NOMO-1 treated with dmso at 0.1 percent for 144 hours (cell line): ENCODE measurements at regions not wholly inside any gene's neighbourhood (a gene's known extent, or its start where the extent isn't known, plus 50 kb on each side); places are given as distances from the start of the nearest gene placed in this dataset.
A peak's percentile ranks its signal among the peaks of the same experiment; 100 is the strongest.

Experiments used
- DNase-seq: peaks from one replicate; lab custom pipeline; 2025; ENCODE audit not compliant: unreplicated experiment; lab: John Stamatoyannopoulos, UW

- no peak for DNase-seq
These were observed 191.9 kb downstream of the URB2 start for GRCh38 chr1:229817936-229818335.

- no peak for DNase-seq
These were observed 193.0 kb downstream of the URB2 start for GRCh38 chr1:229819091-229819490.

DNA sequence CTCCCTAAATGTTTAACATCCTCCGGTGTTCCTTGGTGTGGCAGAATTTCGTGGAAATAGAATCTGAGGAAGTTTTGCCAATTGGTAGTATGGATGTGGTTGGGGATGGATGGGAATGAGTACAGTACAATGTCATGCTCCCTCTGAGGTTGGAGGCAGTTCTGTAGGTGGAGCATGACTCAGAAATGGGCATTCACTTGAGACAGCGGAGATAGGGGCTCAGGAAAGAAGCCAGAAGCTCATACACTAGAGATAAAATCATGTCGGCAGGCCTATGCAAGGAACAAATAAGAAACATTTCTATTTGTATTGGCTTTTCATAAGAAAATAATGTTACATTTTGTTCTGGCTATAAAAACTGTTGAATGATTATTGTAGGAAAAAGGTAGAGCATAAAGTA lies 196.0 kb downstream of the URB2 start:
- DNase-seq, result no peak

DNA sequence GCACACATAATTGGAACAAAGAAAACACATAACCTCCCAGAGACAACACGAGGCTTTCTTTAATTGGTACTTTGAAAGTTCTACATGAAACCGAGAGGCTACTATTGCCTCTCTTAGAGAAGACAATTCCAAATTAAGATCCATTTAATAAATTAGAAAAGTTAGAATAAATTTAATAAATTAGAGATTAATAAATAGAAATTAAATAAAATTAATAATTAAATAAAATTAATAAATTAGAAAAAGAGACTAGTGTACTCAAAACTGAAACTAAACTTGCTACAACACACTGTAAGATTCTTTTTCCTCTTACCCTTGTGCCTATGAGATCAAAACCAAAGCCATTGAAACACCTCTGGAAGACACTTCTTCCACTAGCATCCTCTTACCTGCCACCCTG lies 199.0 kb downstream of the URB2 start:
- no peak for DNase-seq

DNA sequence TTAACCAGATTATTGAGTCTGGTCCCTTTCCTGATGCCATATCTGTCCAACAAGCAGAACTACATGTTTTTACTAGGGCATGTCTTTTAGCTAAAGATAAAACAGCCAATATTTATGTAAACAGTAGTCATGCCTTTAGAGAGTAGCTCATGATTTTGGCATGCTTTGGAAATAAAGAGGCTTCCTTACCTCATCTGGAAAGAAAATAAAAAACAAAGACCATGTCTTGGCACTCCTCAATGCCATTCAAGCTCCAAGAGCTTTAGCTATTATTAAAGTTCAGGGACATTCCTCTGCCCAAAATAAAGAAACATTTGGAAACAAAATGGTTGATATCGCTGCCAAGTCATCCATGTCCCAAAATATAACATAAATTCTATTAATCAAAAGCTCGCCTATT lies 202.4 kb downstream of the URB2 start:
- no peak for DNase-seq

DNA sequence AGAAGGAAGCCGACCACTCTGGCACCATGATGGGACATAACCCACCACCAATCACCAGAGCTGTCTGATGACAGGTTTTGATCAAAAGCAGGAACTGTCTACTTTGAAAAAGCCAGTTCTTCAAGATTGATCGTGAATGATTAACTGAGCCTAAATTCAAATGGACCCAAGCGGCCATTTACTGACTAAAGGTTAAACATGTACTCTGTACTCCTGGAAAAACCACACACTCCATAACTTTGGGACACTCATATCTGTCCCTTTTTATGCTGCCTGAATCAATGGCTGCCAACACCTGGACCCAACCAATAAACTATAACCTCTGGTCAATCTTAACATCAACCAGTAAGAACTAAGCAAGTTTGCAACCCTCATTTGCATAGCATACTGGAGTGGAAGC lies 206.6 kb downstream of the URB2 start:
- DNase-seq, result no peak

- no peak for DNase-seq
These were observed 208.2 kb downstream of the URB2 start for GRCh38 chr1:229834230-229834629.

GRCh38 chr1:229835226-229835625 lies 209.2 kb downstream of the URB2 start:
- DNase-seq, result no peak

DNA sequence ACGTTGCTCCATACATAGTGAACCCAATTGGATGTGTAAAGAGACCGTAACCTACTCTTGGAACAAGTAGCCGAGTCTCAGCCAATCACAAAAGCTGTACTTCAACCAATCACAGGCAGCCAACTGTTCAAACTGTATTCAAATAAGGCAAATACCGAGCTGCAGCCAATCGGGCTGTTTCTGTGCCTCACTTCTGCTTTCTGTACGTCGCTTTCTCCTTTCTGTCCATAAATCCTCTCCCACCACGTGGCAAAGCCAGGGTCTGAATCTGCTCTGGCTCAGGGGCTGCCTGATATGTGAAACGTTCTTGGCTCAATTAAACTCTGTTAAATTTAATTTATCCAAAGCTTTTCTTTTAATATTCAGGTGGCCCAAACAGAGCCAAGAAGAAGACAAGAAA lies 210.3 kb downstream of the URB2 start:
- no peak for DNase-seq

- no peak for DNase-seq
These were observed 212.2 kb downstream of the URB2 start for GRCh38 chr1:229838204-229838603.

DNA sequence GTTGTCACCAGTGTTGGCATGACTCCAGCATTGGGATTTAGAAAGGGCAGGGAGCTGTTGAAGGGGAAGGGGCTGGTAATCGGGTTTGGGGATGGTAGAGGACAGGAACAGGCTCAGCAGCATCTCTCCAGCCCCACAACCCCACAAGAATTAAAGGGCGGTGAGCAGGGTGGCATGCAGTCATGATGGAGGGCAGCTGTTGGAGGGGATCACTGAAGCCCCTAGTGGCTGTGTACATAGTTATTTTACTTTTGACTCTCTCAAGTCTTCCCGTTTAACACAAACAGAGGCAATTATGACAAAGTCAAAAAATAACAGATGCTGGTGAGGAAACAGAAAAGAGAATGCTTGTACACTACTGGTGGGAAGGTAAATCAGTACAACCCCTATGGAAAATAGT lies 213.8 kb downstream of the URB2 start:
- no peak for DNase-seq

DNA sequence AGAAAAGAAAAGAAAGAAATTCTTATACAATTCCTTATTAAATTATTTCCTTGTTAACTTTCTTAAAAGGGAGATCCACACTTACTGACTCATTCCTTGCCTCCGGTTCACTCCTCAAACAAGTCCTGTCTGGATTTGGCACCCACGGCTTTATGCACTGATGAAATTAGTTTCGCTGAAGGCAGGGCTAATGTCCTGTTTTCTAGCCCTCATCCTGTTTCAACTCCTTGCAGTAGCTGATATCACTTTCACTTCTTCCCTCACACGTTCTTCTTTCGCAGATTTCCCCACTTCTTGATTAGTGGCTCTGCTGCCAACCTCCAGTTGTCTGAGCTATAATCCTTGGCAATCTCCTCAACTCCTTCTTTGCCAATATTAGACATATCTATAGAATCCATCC lies 215.2 kb downstream of the URB2 start:
- peak; percentile 38 for DNase-seq

GRCh38 chr1:229842302-229843255 lies 216.5 kb downstream of the URB2 start:
- no peak for DNase-seq

DNA sequence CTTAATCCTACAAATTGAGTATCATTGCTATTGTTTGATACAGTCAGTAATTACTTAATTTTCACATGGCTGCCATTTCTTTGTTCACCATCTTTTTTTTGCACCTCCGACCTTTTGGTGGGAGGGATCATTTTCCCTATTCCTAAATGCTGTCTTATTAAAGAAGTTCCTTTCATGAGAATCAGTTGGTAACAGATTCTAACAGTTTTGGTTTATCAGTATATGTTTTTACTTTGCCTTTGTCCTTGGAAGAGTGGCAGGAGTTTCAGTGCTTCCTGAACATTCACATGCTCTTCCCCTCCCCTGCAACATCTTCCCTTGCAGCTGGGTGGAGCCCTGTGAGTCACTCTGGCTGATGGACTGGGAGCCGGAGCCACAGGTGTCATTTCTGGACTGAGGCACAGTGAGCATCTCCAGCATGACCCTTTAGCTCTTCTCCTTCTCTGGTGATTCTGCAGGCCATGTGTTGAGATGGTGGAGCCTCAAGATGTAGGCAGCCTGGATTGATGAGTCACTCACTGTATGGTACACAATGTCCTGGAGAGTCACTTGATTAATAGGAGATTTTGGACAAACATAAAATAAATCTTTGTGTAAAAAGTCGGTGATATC lies 217.7 kb downstream of the URB2 start:
- DNase-seq, result no peak

- DNase-seq, result no peak
These were observed 218.6 kb downstream of the URB2 start for GRCh38 chr1:229844675-229845074.

DNA sequence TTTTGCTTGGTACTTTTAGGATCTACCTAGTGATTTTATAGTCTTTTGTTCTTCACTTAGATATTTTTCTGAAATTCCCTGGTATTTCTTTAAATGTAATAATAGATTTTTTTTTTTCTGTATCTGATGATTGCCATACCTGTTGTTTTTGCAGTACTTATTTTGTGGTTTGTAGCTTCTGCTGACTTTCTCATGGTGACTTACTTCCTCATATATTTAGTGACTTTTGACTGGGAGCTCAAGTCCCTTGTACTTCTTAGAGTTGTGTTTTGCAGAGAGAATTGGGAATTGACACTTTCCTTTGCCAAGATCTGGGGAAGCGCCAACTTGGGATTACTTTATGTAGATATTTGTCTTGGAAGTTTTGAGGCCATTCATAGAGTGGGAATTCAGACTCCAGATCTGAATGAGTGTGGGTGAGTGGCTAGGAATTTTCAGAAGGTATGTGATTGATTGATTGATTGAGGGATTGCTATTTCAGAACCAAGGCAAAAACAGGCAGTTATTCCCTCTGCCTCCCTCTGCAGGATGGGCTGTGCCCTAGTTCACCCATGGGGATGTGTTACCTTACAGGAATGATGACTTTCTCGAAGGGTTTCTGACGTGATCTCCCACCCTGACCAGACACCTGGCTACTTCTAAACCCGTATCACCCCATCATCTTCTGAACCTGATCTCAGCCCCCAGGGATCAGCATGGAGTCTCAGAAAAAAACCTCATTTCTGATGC lies 219.5 kb downstream of the URB2 start:
- DNase-seq, result peak; percentile 8

DNA sequence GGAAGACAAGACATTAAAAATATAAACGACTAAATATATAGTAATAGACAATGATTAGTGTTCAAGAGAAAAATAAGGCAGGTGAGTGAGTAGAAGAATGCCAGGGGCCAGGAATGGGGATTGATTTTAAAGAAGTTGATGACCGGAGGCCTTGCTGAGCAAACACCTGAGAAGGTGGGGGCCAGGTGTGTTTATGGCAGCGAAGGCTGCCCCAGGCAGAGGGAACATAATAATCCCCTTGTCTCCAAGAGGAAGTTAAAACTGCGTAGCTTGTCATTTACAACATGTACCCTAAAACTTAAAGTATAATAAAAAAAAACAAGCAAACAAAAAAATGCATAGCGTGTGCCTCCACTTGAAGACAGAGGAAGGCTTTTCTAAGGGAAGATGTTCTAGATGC lies 220.3 kb downstream of the URB2 start:
- no peak for DNase-seq

- DNase-seq, result peak; percentile 7
These were observed 218.0 kb upstream of the GALNT2 start for GRCh38 chr1:229848752-229849677.

DNA sequence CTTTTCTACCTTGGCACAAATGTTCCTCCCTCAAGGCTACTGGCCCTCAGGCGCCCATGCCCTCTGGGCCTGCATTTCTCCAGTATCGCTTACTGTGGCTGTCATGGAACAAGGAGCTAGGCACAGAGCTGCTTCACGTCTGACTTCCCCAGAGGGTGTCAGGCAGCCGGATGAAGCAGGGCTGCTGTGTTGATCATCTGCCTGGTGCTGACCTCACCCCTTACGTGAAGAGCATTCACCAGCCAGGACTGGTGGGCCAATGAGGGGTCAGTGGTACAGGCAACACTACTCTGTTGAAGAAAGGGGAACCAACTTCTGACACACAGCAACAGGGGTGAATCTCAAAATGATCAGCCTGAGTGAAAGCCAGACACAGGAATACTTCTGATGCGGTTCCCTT lies 215.5 kb upstream of the GALNT2 start:
- DNase-seq, result no peak

DNA sequence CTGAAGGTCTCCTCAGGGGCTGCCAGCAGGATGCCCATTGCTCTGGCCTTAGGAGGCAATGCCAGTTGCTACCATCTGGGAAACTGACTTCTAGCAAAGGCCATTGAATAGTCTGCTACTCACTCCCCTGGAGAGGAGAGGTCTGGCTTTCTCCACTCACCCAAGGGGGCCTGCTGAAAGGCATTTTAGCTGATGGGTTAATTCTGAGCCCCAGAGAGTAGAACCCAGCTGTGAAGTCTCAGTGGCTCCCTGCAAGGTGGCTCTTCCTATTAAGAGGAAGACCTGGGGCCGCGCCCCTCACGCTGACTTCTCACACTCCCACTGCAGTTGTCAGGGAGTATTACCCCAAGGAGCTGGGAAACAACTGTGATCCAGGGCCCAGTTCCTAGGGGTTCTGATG lies 213.3 kb upstream of the GALNT2 start:
- DNase-seq, result no peak

DNA sequence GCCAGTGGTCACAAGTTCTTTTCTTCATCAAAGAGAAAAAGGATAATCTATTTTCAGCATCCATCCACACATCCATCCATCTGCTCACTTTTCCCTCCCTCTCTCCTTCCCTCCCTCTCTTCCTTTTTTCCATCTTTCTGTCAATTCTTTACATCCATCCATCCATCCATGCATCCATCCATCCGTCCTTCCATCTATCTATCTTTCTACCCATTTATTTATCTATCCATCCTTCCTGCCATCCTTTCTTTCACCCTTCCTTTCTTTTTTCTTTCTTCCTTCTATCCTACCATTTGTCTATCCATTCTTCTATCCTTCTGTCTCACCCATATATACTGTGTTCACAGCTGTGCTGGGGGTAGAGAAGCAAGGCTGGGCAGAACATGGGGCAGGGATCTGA lies 212.4 kb upstream of the GALNT2 start:
- no peak for DNase-seq
